HEK293 (cell line): ENCODE measurements at regions not wholly inside any gene's neighbourhood (a gene's known extent, or its start where the extent isn't known, plus 50 kb on each side); places are given as distances from the start of the nearest gene placed in this dataset.

ENCODE experiments used
- CTCF ChIA-PET: fragments of 350-600 bp; formaldehyde crosslinking; extraction: SDS; loops from one replicate; lab custom pipeline; 2021; ENCODE audit warnings: antibody characterized with exemption; lab: Yijun Ruan, JAX
- POLR2A ChIA-PET: fragments of 300-600 bp; formaldehyde crosslinking; extraction: SDS; loops from one replicate; lab custom pipeline; 2020; ENCODE audit warnings: antibody characterized with exemption, inconsistent platforms; lab: Yijun Ruan, JAX
- H3K27ac ChIP-seq: fragments of 200-500 bp; sonication (Bioruptor generic); 2 replicates; pipeline ENCODE4 v1.5.1; 2014; ENCODE audit warnings: low read depth, low read length, control low read depth, inconsistent platforms; ENCODE audit errors: extremely low read depth
- H3K36me3 ChIP-seq, 2 experiments: fragments of 200-500 bp in 1 of 2; sonication (Bioruptor generic) in 1 of 2; 1 replicate in 1 of 2; 2 replicates in 1 of 2; pipeline ENCODE4 v1.5.1; 2014 to 2017; ENCODE audit warnings: inconsistent platforms in 2 of 2, low read length in 2 of 2; ENCODE audit not compliant: control insufficient read depth in 2 of 2, insufficient read depth in 1 of 2
- H3K4me1 ChIP-seq: fragments of 200-500 bp; sonication (Bioruptor generic); 2 replicates; pipeline ENCODE4 v1.5.1; 2014; ENCODE audit warnings: mild to moderate bottlenecking, low read length, inconsistent platforms; ENCODE audit not compliant: control insufficient read depth, insufficient read depth
- H3K4me3 ChIP-seq: 2 replicates; pipeline ENCODE4 v1.5.1; 2011; ENCODE audit warnings: low read depth, mild to moderate bottlenecking, control low read depth, low read length, moderate library complexity
- H3K9me3 ChIP-seq: fragments of 200-500 bp; sonication (Bioruptor generic); 2 replicates; pipeline ENCODE4 v1.5.1; 2014; ENCODE audit warnings: low read depth, low read length, inconsistent platforms; ENCODE audit not compliant: control insufficient read depth, insufficient read depth
- GLI2 ChIP-seq: fragments of 450-650 bp; formaldehyde crosslinking; IDR thresholded peaks from 2 replicates; pipeline ENCODE4; 2017; ENCODE audit warnings: missing biosample characterization, missing genetic modification characterization, low read depth, borderline replicate concordance
- TRIM28 ChIP-seq: IDR thresholded peaks from 2 replicates; pipeline ENCODE4 v1.6.1; 2011; ENCODE audit warnings: low read length, control low read depth, borderline replicate concordance
- ZBTB20 ChIP-seq: fragments of 450-650 bp; formaldehyde crosslinking; IDR thresholded peaks from 2 replicates; pipeline ENCODE4 v1.5.1; 2016; ENCODE audit warnings: missing biosample characterization, missing genetic modification characterization
- ZBTB8A ChIP-seq: fragments of 450-650 bp; formaldehyde crosslinking; IDR thresholded peaks from 2 replicates; pipeline ENCODE4 v1.5.1; 2016; ENCODE audit warnings: missing biosample characterization, missing genetic modification characterization
- ZFP3 ChIP-seq: fragments of 450-650 bp; formaldehyde crosslinking; IDR thresholded peaks from 2 replicates; pipeline ENCODE4 v1.5.1; 2016; ENCODE audit warnings: low read depth, missing biosample characterization, missing genetic modification characterization
- ZNF133 ChIP-seq: fragments of 450-650 bp; formaldehyde crosslinking; IDR thresholded peaks from 2 replicates; pipeline ENCODE4 v1.5.1; 2016; ENCODE audit warnings: missing biosample characterization, missing genetic modification characterization
- ZNF174 ChIP-seq: fragments of 450-650 bp; formaldehyde crosslinking; IDR thresholded peaks from 2 replicates; pipeline ENCODE4 v1.5.0; 2017; ENCODE audit warnings: missing biosample characterization, mild to moderate bottlenecking, missing genetic modification characterization
- ZNF239 ChIP-seq: fragments of 450-650 bp; formaldehyde crosslinking; IDR thresholded peaks from 2 replicates; pipeline ENCODE4 v1.5.1; 2016; ENCODE audit warnings: missing biosample characterization, missing genetic modification characterization
- ZNF302 ChIP-seq: fragments of 450-650 bp; formaldehyde crosslinking; IDR thresholded peaks from 2 replicates; pipeline ENCODE4 v1.5.1; 2016; ENCODE audit warnings: missing biosample characterization, missing genetic modification characterization, low read depth
- ZNF354C ChIP-seq: fragments of 450-650 bp; formaldehyde crosslinking; IDR thresholded peaks from 2 replicates; pipeline ENCODE4 v1.5.1; 2016; ENCODE audit warnings: missing biosample characterization, missing genetic modification characterization, low read depth, borderline replicate concordance
- ZNF391 ChIP-seq: fragments of 450-650 bp; formaldehyde crosslinking; IDR thresholded peaks from 2 replicates; pipeline ENCODE4 v1.5.1; 2016; ENCODE audit warnings: low read depth, missing biosample characterization, missing genetic modification characterization, borderline replicate concordance
- ZNF404 ChIP-seq: fragments of 450-650 bp; formaldehyde crosslinking; IDR thresholded peaks from 2 replicates; pipeline ENCODE4 v1.5.1; 2017; ENCODE audit warnings: missing biosample characterization, missing genetic modification characterization
- ZNF501 ChIP-seq: fragments of 450-650 bp; formaldehyde crosslinking; IDR thresholded peaks from 2 replicates; pipeline ENCODE4 v1.5.1; 2016; ENCODE audit warnings: missing biosample characterization, missing genetic modification characterization
- ZNF521 ChIP-seq: fragments of 450-650 bp; formaldehyde crosslinking; IDR thresholded peaks from 2 replicates; pipeline ENCODE4 v1.5.1; 2017; ENCODE audit warnings: missing biosample characterization, mild to moderate bottlenecking, missing genetic modification characterization
- ZNF596 ChIP-seq: fragments of 450-650 bp; IDR thresholded peaks from 2 replicates; pipeline ENCODE4 v1.5.0; 2018; ENCODE audit warnings: missing biosample characterization, mild to moderate bottlenecking, missing genetic modification characterization, moderate library complexity
- TF ChIP-seq, protein P1 (sequence below): fragments of 450-650 bp; formaldehyde crosslinking; IDR thresholded peaks from 2 replicates; pipeline ENCODE4 v1.5.1; 2016; ENCODE audit warnings: missing biosample characterization, missing genetic modification characterization, borderline replicate concordance
- TF ChIP-seq, protein P2 (sequence below): fragments of 450-650 bp; formaldehyde crosslinking; IDR thresholded peaks from 2 replicates; pipeline ENCODE4 v1.5.1; 2016; ENCODE audit warnings: missing biosample characterization, missing genetic modification characterization
- TF ChIP-seq, protein P3 (sequence below): fragments of 450-650 bp; formaldehyde crosslinking; IDR thresholded peaks from 2 replicates; pipeline ENCODE4 v1.5.1; 2016; ENCODE audit warnings: missing biosample characterization, missing genetic modification characterization
- TF ChIP-seq, protein P4 (sequence below): fragments of 450-650 bp; IDR thresholded peaks from 2 replicates; pipeline ENCODE4 v1.5.1; 2018; ENCODE audit warnings: missing biosample characterization, mild to moderate bottlenecking, missing genetic modification characterization
- TF ChIP-seq, protein P5 (sequence below): fragments of 450-650 bp; formaldehyde crosslinking; IDR thresholded peaks from 2 replicates; pipeline ENCODE4 v1.5.1; 2016; ENCODE audit warnings: missing biosample characterization, missing genetic modification characterization
- TF ChIP-seq, protein P6 (sequence below): fragments of 450-650 bp; formaldehyde crosslinking; IDR thresholded peaks from 2 replicates; pipeline ENCODE4 v1.5.1; 2016; ENCODE audit warnings: missing biosample characterization, missing genetic modification characterization

DNA sequence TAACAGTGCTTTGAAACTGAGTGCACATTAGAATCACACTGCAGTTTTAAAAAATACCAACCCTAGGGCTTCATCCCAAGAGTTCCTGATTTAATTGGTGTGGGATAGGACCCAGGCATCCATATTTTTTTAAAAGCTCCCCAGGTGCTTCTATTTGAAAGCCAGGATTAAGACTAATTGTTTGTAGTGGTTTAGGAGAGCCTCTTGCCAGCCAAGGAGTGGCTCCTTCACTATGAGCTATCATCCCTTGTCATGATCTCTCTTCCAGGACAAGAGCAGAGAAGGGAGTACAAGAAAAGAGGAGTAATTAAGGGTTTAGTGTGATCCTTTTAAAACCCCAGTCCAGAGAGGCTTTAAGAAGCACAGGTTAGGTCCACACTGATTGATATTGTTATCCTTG is 178.0 kb downstream of the CAND1 start (continued):
- TF ChIP-seq ZNF521 (tag by site-specific recombination), result no peak
- TF ChIP-seq, protein P1, sequence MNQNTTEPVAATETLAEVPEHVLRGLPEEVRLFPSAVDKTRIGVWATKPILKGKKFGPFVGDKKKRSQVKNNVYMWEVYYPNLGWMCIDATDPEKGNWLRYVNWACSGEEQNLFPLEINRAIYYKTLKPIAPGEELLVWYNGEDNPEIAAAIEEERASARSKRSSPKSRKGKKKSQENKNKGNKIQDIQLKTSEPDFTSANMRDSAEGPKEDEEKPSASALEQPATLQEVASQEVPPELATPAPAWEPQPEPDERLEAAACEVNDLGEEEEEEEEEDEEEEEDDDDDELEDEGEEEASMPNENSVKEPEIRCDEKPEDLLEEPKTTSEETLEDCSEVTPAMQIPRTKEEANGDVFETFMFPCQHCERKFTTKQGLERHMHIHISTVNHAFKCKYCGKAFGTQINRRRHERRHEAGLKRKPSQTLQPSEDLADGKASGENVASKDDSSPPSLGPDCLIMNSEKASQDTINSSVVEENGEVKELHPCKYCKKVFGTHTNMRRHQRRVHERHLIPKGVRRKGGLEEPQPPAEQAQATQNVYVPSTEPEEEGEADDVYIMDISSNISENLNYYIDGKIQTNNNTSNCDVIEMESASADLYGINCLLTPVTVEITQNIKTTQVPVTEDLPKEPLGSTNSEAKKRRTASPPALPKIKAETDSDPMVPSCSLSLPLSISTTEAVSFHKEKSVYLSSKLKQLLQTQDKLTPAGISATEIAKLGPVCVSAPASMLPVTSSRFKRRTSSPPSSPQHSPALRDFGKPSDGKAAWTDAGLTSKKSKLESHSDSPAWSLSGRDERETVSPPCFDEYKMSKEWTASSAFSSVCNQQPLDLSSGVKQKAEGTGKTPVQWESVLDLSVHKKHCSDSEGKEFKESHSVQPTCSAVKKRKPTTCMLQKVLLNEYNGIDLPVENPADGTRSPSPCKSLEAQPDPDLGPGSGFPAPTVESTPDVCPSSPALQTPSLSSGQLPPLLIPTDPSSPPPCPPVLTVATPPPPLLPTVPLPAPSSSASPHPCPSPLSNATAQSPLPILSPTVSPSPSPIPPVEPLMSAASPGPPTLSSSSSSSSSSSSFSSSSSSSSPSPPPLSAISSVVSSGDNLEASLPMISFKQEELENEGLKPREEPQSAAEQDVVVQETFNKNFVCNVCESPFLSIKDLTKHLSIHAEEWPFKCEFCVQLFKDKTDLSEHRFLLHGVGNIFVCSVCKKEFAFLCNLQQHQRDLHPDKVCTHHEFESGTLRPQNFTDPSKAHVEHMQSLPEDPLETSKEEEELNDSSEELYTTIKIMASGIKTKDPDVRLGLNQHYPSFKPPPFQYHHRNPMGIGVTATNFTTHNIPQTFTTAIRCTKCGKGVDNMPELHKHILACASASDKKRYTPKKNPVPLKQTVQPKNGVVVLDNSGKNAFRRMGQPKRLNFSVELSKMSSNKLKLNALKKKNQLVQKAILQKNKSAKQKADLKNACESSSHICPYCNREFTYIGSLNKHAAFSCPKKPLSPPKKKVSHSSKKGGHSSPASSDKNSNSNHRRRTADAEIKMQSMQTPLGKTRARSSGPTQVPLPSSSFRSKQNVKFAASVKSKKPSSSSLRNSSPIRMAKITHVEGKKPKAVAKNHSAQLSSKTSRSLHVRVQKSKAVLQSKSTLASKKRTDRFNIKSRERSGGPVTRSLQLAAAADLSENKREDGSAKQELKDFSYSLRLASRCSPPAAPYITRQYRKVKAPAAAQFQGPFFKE (tag by site-specific recombination), result no peak

DNA sequence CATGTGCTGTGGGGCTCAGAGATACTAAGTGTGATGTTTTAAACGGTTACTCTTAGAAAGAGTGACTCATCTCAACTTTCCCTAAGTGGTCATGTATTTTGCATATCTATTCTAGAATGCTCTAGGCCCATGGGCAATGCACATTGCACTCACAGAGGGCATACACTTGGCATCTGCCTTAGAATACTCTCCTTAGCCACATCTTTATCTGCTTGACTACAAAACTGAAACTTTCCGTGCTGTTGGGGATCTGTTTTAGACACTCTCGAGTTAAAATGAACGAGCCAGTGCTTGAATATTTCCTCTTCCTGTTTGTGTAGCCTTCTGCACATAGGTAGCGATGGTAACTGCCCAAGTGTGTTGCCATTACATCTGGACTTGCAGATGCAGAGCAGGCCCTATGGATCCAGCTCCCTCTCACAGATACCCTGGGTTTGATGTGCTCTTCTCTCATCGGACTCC is 180.5 kb downstream of the CAND1 start:
- CTCF ChIA-PET, result no interaction called here
- Histone ChIP-seq H3K4me3 (no peak overlapping the region), H3K36me3 (no peaks in the 10 kb centered on the region), H3K4me1 (no peaks in the 10 kb centered on the region), H3K9me3 (no peaks in the 10 kb centered on the region), H3K27ac (no peak overlapping the region)
- POLR2A ChIA-PET, result no interaction called here
- TF ChIP-seq, protein P2, sequence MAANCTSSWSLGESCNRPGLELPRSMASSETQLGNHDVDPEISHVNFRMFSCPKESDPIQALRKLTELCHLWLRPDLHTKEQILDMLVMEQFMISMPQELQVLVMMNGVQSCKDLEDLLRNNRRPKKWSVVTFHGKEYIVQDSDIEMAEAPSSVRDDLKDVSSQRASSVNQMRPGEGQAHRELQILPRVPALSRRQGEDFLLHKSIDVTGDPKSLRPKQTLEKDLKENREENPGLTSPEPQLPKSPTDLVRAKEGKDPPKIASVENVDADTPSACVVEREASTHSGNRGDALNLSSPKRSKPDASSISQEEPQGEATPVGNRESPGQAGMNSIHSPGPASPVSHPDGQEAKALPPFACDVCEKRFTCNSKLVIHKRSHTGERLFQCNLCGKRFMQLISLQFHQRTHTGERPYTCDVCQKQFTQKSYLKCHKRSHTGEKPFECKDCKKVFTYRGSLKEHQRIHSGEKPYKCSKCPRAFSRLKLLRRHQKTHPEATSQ (tag by site-specific recombination), result no peak
- TF ChIP-seq ZNF354C (tag by site-specific recombination) (no peak), ZNF404 (tag by site-specific recombination) (no peak), ZNF501 (tag by site-specific recombination) (no peak), ZNF133 (no peak), ZNF302 (tag by site-specific recombination) (no peak), ZNF174 (tag by site-specific recombination) (no peak), ZNF239 (tag by site-specific recombination) (no peak), ZNF596 (tag by site-specific recombination) (no peak)

DNA sequence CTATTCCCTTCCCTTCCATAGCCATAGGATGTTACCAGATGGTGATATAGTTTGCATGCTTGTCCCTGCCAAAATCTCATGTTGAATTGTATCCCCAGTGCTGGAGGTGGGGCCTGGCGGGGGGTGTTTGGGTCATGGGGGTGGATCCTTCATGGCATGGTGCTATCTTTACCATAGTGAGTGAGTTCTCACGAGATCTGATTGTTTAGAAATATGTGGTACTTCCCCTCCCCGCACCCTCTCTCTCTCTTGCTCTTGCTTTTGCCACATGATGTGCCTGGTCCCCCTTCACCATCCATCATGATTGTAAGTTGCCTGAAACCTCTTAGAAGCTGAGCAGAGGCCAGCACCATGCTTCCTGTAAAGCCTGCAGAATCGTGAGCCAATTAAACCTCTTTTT is 181.3 kb downstream of the CAND1 start:
- no peak overlapping the region for H3K4me3 ChIP-seq
- no peak overlapping the region for H3K27ac ChIP-seq
- CTCF ChIA-PET, result no interaction called here
- H3K4me1 ChIP-seq, result no peaks in the 10 kb centered on the region
- POLR2A ChIA-PET, result no interaction called here
- H3K36me3 ChIP-seq, result no peaks in the 10 kb centered on the region
- H3K9me3 ChIP-seq, result no peaks in the 10 kb centered on the region
- TF ChIP-seq TRIM28 (no peak), ZFP3 (tag by site-specific recombination) (no peak), ZBTB20 (no peak), ZNF391 (tag by site-specific recombination) (no peak), ZBTB8A (no peak), GLI2 (tag by site-specific recombination) (no peak)
- TF ChIP-seq, protein P3, sequence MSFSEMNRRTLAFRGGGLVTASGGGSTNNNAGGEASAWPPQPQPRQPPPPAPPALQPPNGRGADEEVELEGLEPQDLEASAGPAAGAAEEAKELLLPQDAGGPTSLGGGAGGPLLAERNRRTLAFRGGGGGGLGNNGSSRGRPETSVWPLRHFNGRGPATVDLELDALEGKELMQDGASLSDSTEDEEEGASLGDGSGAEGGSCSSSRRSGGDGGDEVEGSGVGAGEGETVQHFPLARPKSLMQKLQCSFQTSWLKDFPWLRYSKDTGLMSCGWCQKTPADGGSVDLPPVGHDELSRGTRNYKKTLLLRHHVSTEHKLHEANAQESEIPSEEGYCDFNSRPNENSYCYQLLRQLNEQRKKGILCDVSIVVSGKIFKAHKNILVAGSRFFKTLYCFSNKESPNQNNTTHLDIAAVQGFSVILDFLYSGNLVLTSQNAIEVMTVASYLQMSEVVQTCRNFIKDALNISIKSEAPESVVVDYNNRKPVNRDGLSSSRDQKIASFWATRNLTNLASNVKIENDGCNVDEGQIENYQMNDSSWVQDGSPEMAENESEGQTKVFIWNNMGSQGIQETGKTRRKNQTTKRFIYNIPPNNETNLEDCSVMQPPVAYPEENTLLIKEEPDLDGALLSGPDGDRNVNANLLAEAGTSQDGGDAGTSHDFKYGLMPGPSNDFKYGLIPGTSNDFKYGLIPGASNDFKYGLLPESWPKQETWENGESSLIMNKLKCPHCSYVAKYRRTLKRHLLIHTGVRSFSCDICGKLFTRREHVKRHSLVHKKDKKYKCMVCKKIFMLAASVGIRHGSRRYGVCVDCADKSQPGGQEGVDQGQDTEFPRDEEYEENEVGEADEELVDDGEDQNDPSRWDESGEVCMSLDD (tag by site-specific recombination), result no peak
- TF ChIP-seq, protein P4, sequence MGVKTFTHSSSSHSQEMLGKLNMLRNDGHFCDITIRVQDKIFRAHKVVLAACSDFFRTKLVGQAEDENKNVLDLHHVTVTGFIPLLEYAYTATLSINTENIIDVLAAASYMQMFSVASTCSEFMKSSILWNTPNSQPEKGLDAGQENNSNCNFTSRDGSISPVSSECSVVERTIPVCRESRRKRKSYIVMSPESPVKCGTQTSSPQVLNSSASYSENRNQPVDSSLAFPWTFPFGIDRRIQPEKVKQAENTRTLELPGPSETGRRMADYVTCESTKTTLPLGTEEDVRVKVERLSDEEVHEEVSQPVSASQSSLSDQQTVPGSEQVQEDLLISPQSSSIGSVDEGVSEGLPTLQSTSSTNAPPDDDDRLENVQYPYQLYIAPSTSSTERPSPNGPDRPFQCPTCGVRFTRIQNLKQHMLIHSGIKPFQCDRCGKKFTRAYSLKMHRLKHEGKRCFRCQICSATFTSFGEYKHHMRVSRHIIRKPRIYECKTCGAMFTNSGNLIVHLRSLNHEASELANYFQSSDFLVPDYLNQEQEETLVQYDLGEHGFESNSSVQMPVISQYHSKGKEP (tag by site-specific recombination), result no peak
- TF ChIP-seq, protein P5, sequence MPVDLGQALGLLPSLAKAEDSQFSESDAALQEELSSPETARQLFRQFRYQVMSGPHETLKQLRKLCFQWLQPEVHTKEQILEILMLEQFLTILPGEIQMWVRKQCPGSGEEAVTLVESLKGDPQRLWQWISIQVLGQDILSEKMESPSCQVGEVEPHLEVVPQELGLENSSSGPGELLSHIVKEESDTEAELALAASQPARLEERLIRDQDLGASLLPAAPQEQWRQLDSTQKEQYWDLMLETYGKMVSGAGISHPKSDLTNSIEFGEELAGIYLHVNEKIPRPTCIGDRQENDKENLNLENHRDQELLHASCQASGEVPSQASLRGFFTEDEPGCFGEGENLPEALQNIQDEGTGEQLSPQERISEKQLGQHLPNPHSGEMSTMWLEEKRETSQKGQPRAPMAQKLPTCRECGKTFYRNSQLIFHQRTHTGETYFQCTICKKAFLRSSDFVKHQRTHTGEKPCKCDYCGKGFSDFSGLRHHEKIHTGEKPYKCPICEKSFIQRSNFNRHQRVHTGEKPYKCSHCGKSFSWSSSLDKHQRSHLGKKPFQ (tag by site-specific recombination), result no peak
- TF ChIP-seq, protein P6, sequence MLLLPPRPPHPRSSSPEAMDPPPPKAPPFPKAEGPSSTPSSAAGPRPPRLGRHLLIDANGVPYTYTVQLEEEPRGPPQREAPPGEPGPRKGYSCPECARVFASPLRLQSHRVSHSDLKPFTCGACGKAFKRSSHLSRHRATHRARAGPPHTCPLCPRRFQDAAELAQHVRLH, result no peak
